Dendritic cell treated with granulocyte-macrophage colony-stimulating factor and Interleukin-4, amounts not matched to agents 40 ng/mL and 50 ng/mL, for 4 days (primary cell): ENCODE measurements at regions not wholly inside any gene's neighbourhood (a gene's known extent, or its start where the extent isn't known, plus 50 kb on each side); places are given as distances from the start of the nearest gene placed in this dataset.

Source experiments
- H3K27ac Mint-ChIP-seq: one replicate; pipeline ENCODE4 v1.8.0; 2022; ENCODE audit warnings: mild to moderate bottlenecking, mixed read lengths
- H3K27me3 Mint-ChIP-seq: one replicate; pipeline ENCODE4 v1.8.0; 2022; ENCODE audit warnings: mild to moderate bottlenecking, mixed read lengths
- H3K36me3 Mint-ChIP-seq: one replicate; pipeline ENCODE4 v1.8.0; 2022; ENCODE audit warnings: low read depth, mixed read lengths
- H3K4me1 Mint-ChIP-seq: one replicate; pipeline ENCODE4 v1.8.0; 2022; ENCODE audit warnings: low read depth, mixed read lengths
- H3K4me3 Mint-ChIP-seq: one replicate; pipeline ENCODE4 v1.8.0; 2022; ENCODE audit warnings: mild to moderate bottlenecking, moderate library complexity, mixed read lengths
- H3K9me3 Mint-ChIP-seq: one replicate; pipeline ENCODE4 v1.8.0; 2022; ENCODE audit warnings: mixed read lengths
- intact Hi-C: fragments of 100-400 bp; cut with micrococcal nuclease; formaldehyde crosslinking; loops from one replicate; pipeline ENCODE4 v1.15.0; 2022

DNA sequence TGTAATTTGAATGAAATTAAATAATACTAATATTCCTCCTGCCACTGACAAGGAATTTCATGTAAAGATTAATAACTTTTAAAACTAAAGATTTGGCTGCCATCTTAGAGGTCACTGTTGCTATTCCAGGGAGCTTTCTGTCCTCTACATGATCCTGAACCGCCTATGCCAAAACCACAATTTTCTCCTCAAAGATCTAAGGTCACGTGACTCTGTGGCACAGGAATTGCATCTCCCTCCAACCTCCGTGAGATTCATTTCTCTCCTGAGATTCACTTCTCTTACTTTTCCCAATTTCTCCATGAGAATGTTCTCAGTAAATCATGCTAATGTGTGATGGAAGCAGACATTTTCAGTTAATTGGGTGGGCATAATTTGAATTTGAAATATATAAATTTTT lies 379.6 kb upstream of the TSHZ2 start:
- H3K4me1 Mint-ChIP-seq, result no peaks in the 10 kb centered on the region
- no peak overlapping the region for H3K4me3 Mint-ChIP-seq
- H3K27ac Mint-ChIP-seq, result no peak overlapping the region
- peaks cover 1% of the 10 kb centered on the region for H3K27me3 Mint-ChIP-seq
- H3K9me3 Mint-ChIP-seq, result no peaks in the 10 kb centered on the region
- intact Hi-C loops, result no loop called here
- no peaks in the 10 kb centered on the region for H3K36me3 Mint-ChIP-seq

DNA sequence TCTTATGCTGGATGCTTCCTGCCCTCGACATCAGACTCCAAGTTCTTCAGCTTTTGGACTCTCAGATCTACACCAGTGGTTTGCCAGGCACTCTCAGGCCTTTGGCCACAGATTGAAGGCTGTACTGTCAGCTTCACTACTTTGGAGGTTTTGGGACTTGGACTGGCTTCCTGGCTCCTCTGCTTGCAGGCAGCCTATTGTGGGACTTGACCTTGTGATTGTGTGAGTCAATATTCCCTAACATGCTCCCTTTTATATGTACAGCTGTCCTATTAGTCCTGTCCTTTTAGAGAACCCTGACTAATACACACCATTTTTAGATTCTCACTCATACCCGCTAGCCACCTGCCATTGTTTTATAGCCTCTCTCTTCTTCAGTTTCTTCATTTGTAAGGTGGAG lies 382.1 kb upstream of the TSHZ2 start:
- intact Hi-C loops, result no loop called here
- Mint-ChIP-seq H3K4me1 (no peaks in the 10 kb centered on the region), H3K27ac (no peak overlapping the region), H3K9me3 (no peaks in the 10 kb centered on the region), H3K4me3 (no peak overlapping the region), H3K27me3 (peaks cover 1% of the 10 kb centered on the region), H3K36me3 (no peaks in the 10 kb centered on the region)

DNA sequence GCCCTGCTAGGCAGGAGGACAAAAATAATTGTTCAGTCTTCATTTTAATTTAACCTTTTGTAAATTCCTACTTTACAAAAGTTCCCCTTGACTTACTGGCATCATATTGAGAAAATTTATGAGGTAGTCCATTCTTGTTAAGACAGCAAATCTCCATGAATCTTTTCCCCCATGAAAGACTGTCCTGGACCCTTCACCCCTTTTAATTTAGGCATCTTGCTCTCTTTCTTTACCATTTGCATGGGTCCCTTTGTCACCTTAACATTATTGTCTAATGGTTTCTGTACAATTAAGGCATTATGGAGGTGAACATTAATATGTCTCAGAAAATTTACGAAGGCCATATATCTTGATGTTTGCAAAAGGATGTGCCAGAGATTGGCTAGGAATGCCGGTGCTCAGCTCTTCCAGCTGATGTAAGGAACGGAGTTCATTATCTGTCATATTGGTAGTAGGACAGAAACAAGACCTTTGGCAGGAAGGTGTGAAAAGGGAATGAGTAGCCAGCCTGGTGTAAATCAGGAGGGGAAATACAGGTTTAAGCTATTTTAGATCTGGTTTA lies 382.8 kb upstream of the TSHZ2 start:
- Mint-ChIP-seq H3K4me3 (no peak overlapping the region), H3K4me1 (no peaks in the 10 kb centered on the region), H3K9me3 (no peaks in the 10 kb centered on the region), H3K27me3 (no peaks in the 10 kb centered on the region), H3K36me3 (no peaks in the 10 kb centered on the region), H3K27ac (no peak overlapping the region)
- intact Hi-C loops, result no loop called here

GRCh38 chr20:52586660-52587059 lies 385.5 kb upstream of the TSHZ2 start:
- Mint-ChIP-seq H3K27ac (no peak overlapping the region), H3K9me3 (no peaks in the 10 kb centered on the region), H3K4me1 (no peaks in the 10 kb centered on the region), H3K36me3 (no peaks in the 10 kb centered on the region), H3K27me3 (peaks cover 1% of the 10 kb centered on the region), H3K4me3 (no peak overlapping the region)
- intact Hi-C loops, result no loop called here

DNA sequence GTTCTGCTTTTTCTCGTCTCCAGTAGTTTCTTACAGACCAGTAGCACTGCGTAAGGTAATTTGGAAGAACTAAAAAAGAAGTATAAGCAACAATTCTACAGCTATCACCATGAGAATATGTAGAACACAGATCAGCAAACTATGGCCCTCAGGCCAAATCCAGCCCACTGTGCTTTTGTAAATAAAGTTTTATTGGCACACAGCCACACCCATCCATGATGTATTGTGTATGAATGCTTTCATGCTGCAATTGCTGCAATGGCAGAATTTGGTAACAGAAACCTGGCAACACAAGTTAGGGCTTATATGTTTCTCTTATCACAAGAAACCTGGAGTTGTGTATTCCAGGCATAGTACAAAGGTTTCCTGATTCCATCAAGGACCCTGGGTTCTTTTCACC lies 386.8 kb upstream of the TSHZ2 start:
- H3K27me3 Mint-ChIP-seq, result peaks cover 1% of the 10 kb centered on the region
- no peaks in the 10 kb centered on the region for H3K36me3 Mint-ChIP-seq
- no peak overlapping the region for H3K4me3 Mint-ChIP-seq
- no peaks in the 10 kb centered on the region for H3K9me3 Mint-ChIP-seq
- intact Hi-C loops, result no loop called here
- no peaks in the 10 kb centered on the region for H3K4me1 Mint-ChIP-seq
- no peak overlapping the region for H3K27ac Mint-ChIP-seq

- Mint-ChIP-seq H3K36me3 (no peaks in the 10 kb centered on the region), H3K27me3 (peaks cover 1% of the 10 kb centered on the region), H3K4me3 (no peak overlapping the region), H3K27ac (no peak overlapping the region), H3K9me3 (peaks cover 17% of the 10 kb centered on the region), H3K4me1 (no peaks in the 10 kb centered on the region)
- intact Hi-C loops, result no loop called here
Observed at GRCh38 chr20:52578559-52578958, 387.0 kb upstream of the ZFP64 start.

- Mint-ChIP-seq H3K4me3 (no peak overlapping the region), H3K4me1 (no peaks in the 10 kb centered on the region), H3K9me3 (peaks cover 17% of the 10 kb centered on the region), H3K36me3 (no peaks in the 10 kb centered on the region), H3K27ac (no peak overlapping the region), H3K27me3 (peaks cover 1% of the 10 kb centered on the region)
- intact Hi-C loops, result no loop called here
Observed at GRCh38 chr20:52577696-52578095, 386.1 kb upstream of the ZFP64 start.

DNA sequence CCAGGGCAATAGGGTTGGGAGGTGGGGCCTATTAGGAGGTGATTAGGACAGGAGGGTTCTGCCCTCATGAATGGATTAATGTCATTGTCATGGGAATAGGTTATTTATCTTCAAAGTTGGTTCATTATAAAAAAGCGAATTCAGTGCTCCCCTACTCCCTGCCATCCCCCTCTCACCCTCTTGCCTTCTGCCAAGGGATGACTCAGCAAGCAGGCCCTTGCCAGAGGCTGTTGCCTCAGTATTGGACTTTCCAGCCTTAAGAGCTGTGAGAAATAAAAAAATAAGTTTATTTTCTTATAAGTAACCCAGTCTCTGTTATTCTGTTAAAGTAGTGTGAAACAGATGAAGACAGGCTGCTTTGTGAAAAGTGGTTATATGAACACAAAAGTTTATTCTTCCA lies 381.1 kb upstream of the ZFP64 start:
- H3K9me3 Mint-ChIP-seq, result peaks cover 9% of the 10 kb centered on the region
- no peak overlapping the region for H3K27ac Mint-ChIP-seq
- no peaks in the 10 kb centered on the region for H3K4me1 Mint-ChIP-seq
- no peaks in the 10 kb centered on the region for H3K27me3 Mint-ChIP-seq
- H3K36me3 Mint-ChIP-seq, result no peaks in the 10 kb centered on the region
- H3K4me3 Mint-ChIP-seq, result no peak overlapping the region
- intact Hi-C loops, result no loop called here

DNA sequence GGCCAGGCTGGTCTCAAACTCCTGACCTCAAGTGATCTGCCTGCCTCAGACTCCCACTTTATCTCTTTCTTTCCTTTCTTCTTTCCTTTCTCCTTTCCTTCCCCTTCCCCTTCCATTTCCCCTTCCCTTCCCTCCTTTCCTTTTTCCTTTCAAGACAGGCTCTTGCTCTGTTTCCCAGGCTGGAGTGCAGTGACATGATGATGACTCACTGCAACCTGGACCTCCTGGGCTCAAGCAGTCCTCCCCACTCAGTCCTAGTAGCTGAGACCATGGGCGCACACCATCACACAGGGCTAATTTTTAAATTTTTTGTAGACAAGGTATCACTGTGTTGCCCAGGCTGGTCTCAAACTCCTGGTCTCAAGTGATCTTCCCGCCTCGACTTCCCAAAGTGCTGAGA lies 377.6 kb upstream of the ZFP64 start:
- Mint-ChIP-seq H3K36me3 (no peaks in the 10 kb centered on the region), H3K4me3 (no peak overlapping the region), H3K27me3 (no peaks in the 10 kb centered on the region), H3K27ac (no peak overlapping the region), H3K4me1 (no peaks in the 10 kb centered on the region), H3K9me3 (peaks cover 6% of the 10 kb centered on the region)
- intact Hi-C loops, result no loop called here

DNA sequence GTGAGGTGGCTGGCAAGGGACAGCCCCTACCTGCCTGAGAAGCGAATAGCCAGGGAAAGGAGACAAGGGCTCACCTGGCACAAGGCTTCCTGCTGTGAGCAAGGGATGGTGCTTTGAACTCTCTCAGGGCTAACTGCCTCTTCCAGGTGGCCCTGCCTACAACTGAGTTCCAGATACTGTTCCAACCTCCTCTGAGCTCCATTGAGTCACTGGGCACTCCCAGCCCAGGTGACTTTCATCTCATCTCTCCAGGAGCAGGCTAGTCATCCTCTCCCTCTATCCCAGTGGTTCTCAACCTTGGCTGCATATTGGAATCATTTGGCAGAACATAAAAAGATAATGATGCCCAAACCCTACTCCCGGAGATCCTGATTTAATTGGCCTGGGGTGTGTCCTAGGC lies 374.0 kb upstream of the ZFP64 start:
- Mint-ChIP-seq H3K27me3 (no peaks in the 10 kb centered on the region), H3K36me3 (no peaks in the 10 kb centered on the region), H3K4me3 (no peak overlapping the region), H3K27ac (no peak overlapping the region), H3K9me3 (peaks cover 12% of the 10 kb centered on the region), H3K4me1 (no peaks in the 10 kb centered on the region)
- intact Hi-C loops, result no loop called here

- H3K4me1 Mint-ChIP-seq, result no peaks in the 10 kb centered on the region
- no peaks in the 10 kb centered on the region for H3K27me3 Mint-ChIP-seq
- H3K4me3 Mint-ChIP-seq, result no peak overlapping the region
- intact Hi-C loops, result no loop called here
- H3K9me3 Mint-ChIP-seq, result peaks cover 22% of the 10 kb centered on the region
- H3K27ac Mint-ChIP-seq, result no peak overlapping the region
- H3K36me3 Mint-ChIP-seq, result no peaks in the 10 kb centered on the region
Observed at GRCh38 chr20:52564594-52564993, 373.0 kb upstream of the ZFP64 start.

DNA sequence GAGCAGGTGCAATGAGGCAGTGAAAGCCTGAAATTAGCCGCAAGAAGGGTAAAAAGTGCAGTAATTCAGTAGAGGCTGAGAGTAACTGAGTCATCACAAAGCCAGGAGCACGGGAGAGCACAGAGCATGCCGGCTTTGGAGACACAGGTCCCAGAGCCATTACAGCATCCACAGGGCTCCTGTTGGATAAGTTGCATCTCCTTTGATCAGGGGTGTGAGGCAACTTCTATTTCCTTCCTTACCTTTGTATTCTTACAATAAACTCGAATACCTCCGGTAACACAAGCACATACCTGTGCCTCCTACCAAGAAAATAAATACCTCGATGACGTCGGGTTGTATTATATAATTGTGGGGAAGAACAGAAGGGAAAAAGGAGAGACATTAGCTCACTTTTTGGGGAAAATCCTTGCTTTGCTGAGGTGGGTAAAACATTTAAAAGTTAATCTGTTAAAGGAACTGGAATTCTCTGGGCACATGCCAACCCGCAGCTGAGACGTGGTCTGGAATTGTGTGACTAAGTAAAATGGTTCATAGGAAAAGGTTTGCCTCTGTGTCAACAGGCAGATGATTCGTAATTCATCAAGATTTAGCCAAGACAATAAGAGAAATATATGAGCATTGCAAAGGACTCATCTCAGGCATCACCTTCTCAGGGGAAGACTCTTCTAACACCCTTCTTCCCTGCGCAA lies 360.7 kb upstream of the ZFP64 start:
- H3K4me3 Mint-ChIP-seq, result no peak overlapping the region
- no peaks in the 10 kb centered on the region for H3K9me3 Mint-ChIP-seq
- H3K27me3 Mint-ChIP-seq, result no peaks in the 10 kb centered on the region
- H3K4me1 Mint-ChIP-seq, result no peaks in the 10 kb centered on the region
- H3K36me3 Mint-ChIP-seq, result no peaks in the 10 kb centered on the region
- intact Hi-C loops, result no loop called here
- no peak overlapping the region for H3K27ac Mint-ChIP-seq

GRCh38 chr20:52542131-52542530 lies 350.6 kb upstream of the ZFP64 start:
- H3K27me3 Mint-ChIP-seq, result no peaks in the 10 kb centered on the region
- H3K27ac Mint-ChIP-seq, result no peak overlapping the region
- no peaks in the 10 kb centered on the region for H3K36me3 Mint-ChIP-seq
- intact Hi-C loops, result no loop called here
- H3K4me3 Mint-ChIP-seq, result no peak overlapping the region
- no peaks in the 10 kb centered on the region for H3K4me1 Mint-ChIP-seq
- peaks cover 27% of the 10 kb centered on the region for H3K9me3 Mint-ChIP-seq

DNA sequence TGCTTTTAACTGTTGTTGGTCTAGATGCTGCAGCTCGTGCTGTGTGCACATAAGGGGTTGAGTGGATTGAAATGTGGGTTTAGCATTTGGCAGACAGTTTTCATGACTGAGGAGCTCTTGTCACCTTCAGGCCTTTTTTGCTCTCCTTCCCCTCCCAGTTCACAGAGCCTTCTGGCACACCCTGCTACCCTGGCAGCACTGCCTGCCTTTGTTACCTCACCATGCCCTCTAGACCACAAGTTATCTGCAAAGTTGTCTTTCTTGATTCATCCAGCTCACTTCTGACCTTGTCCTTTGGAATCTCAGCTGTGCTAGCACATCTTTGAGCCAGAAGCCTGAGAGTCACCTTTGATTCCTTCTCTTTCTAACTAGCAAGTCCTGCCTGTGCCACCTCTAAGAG lies 348.9 kb upstream of the ZFP64 start:
- Mint-ChIP-seq H3K4me3 (no peak overlapping the region), H3K4me1 (no peaks in the 10 kb centered on the region), H3K27me3 (no peaks in the 10 kb centered on the region), H3K36me3 (no peaks in the 10 kb centered on the region), H3K9me3 (peaks cover 16% of the 10 kb centered on the region), H3K27ac (no peak overlapping the region)
- intact Hi-C loops, result no loop called here

DNA sequence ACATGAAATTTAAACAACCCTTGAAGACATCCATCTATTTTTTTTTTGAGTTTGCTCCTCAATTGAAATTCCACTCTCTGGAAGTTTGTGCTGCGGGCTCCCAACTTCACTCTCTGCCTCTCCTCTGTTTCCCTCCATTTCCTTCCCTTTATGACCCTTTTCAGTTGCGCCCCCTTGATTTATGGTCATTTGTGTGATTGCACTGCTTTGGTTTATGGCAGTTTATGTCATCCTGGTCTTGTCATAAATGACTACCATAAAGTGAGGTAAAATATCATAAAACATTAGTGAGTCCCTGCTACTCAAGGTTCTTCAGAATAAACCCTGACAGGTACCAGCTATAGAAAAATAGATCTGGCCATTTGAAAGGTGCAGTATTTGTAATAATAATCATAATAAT lies 348.3 kb upstream of the ZFP64 start:
- intact Hi-C loops, result no loop called here
- no peaks in the 10 kb centered on the region for H3K36me3 Mint-ChIP-seq
- no peak overlapping the region for H3K4me3 Mint-ChIP-seq
- H3K4me1 Mint-ChIP-seq, result no peaks in the 10 kb centered on the region
- H3K27ac Mint-ChIP-seq, result no peak overlapping the region
- H3K27me3 Mint-ChIP-seq, result no peaks in the 10 kb centered on the region
- H3K9me3 Mint-ChIP-seq, result peaks cover 10% of the 10 kb centered on the region
